Neuronal stem cell (in vitro differentiated cells): ENCODE measurements at regions not wholly inside any gene's neighbourhood (a gene's known extent, or its start where the extent isn't known, plus 50 kb on each side); places are given as distances from the start of the nearest gene placed in this dataset.

Source experiments
- DNase-seq: peaks from one replicate; pipeline ENCODE4 v3.0.0-alpha.2; 2013; ENCODE audit warnings: low spot score
- H2AFZ ChIP-seq: one replicate; pipeline ENCODE4 v1.6.1; 2013; ENCODE audit warnings: mild to moderate bottlenecking, low read length, inconsistent platforms
- H2AK5ac ChIP-seq: 2 replicates; pipeline ENCODE4 v1.6.1; 2013; ENCODE audit warnings: low read depth, mild to moderate bottlenecking, inconsistent platforms, low read length, moderate library complexity, mixed read lengths
- H2BK120ac ChIP-seq: 2 replicates; pipeline ENCODE4 v1.6.1; 2013; ENCODE audit warnings: low read depth, mild to moderate bottlenecking, inconsistent platforms, low read length, moderate library complexity, mixed read lengths
- H2BK12ac ChIP-seq: one replicate; pipeline ENCODE4 v1.6.1; 2013; ENCODE audit warnings: low read length, inconsistent platforms
- H2BK15ac ChIP-seq: 2 replicates; pipeline ENCODE4 v1.6.1; 2013; ENCODE audit warnings: mild to moderate bottlenecking, low read length, inconsistent platforms, mixed read lengths
- H2BK5ac ChIP-seq: one replicate; pipeline ENCODE4 v1.6.1; 2013; ENCODE audit warnings: inconsistent platforms, mild to moderate bottlenecking, low read length, moderate library complexity
- H3K14ac ChIP-seq: one replicate; pipeline ENCODE4 v1.6.1; 2013; ENCODE audit warnings: low read length, inconsistent platforms
- H3K18ac ChIP-seq: 2 replicates; pipeline ENCODE4 v1.6.1; 2013; ENCODE audit warnings: low read length, inconsistent platforms
- H3K23ac ChIP-seq: 2 replicates; pipeline ENCODE4 v1.6.1; 2013; ENCODE audit warnings: low read depth, mild to moderate bottlenecking, mixed read lengths, low read length, inconsistent platforms; ENCODE audit not compliant: poor library complexity
- H3K27ac ChIP-seq: replicated peaks from 3 replicates; pipeline ENCODE4 v1.5.1; 2013; ENCODE audit warnings: low read length, inconsistent platforms
- H3K27me3 ChIP-seq, 3 experiments: 2 replicates each; pipeline ENCODE4 v1.6.1; 2013; ENCODE audit warnings: low read length in 3 of 3, mild to moderate bottlenecking in 2 of 3, inconsistent platforms in 1 of 3, low read depth in 1 of 3, mixed read lengths in 1 of 3, moderate library complexity in 1 of 3; ENCODE audit not compliant: control insufficient read depth in 3 of 3, insufficient read depth in 3 of 3
- H3K36me3 ChIP-seq, 2 donors: replicated peaks in 1 of 2; 2 replicates each; pipeline ENCODE4 v1.6.1; 2013; ENCODE audit warnings: low read length in 2 of 2; ENCODE audit not compliant: control insufficient read depth in 2 of 2, insufficient read depth in 2 of 2
- H3K4ac ChIP-seq: 2 replicates; pipeline ENCODE4 v1.6.1; 2013; ENCODE audit warnings: inconsistent platforms, mild to moderate bottlenecking, low read length, moderate library complexity
- H3K4me1 ChIP-seq, 2 donors: 1 replicate in 1 of 2; 2 replicates in 1 of 2; pipeline ENCODE4 v1.6.1; 2013; ENCODE audit warnings: low read length in 2 of 2, low read depth in 1 of 2; ENCODE audit not compliant: control insufficient read depth in 2 of 2, insufficient read depth in 1 of 2
- H3K4me2 ChIP-seq: one replicate; pipeline ENCODE4 v1.6.1; 2013; ENCODE audit warnings: mild to moderate bottlenecking, low read length, inconsistent platforms; ENCODE audit not compliant: insufficient read depth, poor library complexity, severe bottlenecking
- H3K4me3 ChIP-seq, 2 donors: 2 replicates each; pipeline ENCODE4 v1.5.1; 2013; ENCODE audit warnings: low read length in 2 of 2, mild to moderate bottlenecking in 2 of 2, inconsistent platforms in 1 of 2, moderate library complexity in 1 of 2
- H3K79me1 ChIP-seq: one replicate; pipeline ENCODE4 v1.6.1; 2013; ENCODE audit warnings: low read depth, mild to moderate bottlenecking, inconsistent platforms, low read length, moderate library complexity
- H3K9ac ChIP-seq: one replicate; pipeline ENCODE4 v1.6.1; 2013; ENCODE audit warnings: mild to moderate bottlenecking, low read depth, low read length, inconsistent platforms; ENCODE audit not compliant: poor library complexity
- H3K9me3 ChIP-seq, 2 donors: replicated peaks in 1 of 2; 2 replicates each; pipeline versions ENCODE3 to v1.6.1; 2013; ENCODE audit warnings: low read length in 2 of 2, mild to moderate bottlenecking in 2 of 2, inconsistent platforms in 1 of 2, low read depth in 1 of 2, mixed read lengths in 1 of 2, moderate library complexity in 1 of 2; ENCODE audit not compliant: control insufficient read depth in 2 of 2, insufficient read depth in 1 of 2
- H4K8ac ChIP-seq: one replicate; pipeline ENCODE4 v1.6.1; 2013; ENCODE audit warnings: low read depth, mild to moderate bottlenecking, inconsistent platforms, low read length, moderate library complexity
- H4K91ac ChIP-seq: one replicate; pipeline ENCODE4 v1.6.1; 2013; ENCODE audit warnings: low read length, low read depth, mild to moderate bottlenecking, inconsistent platforms; ENCODE audit not compliant: poor library complexity
- WGBS, 2 donors: extraction: QIAGEN DNeasy Blood & Tissue Kit; methylation state at CpG; one replicate each; pipeline ENCODE4 v1.1.7; 2013; ENCODE audit warnings: missing lambda C conversion rate in 2 of 2, mixed read lengths in 1 of 2; ENCODE audit not compliant: insufficient read length in 2 of 2, insufficient replicate concordance in 1 of 2; ENCODE audit errors: extremely low coverage in 2 of 2; 5-methylcytosine and 5-hydroxymethylcytosine counted together

- Histone ChIP-seq H3K4me3 (no peak overlapping the region), H3K27me3 (no peaks in the 10 kb centered on the region), H3K14ac (no peak overlapping the region), H3K36me3 (no peaks in the 10 kb centered on the region), H3K18ac (no peak overlapping the region), H3K4me2 (no peak overlapping the region), H3K9me3 (peaks cover 0 to 2% of the 10 kb centered on the region in 2 donors), H3K4me1 (no peaks in the 10 kb centered on the region), H4K8ac (no peak overlapping the region), H3K9ac (no peak overlapping the region), H3K23ac (no peak overlapping the region), H2AK5ac (no peak overlapping the region), H2BK12ac (no peak overlapping the region), H3K27ac (no peak overlapping the region), H2BK15ac (no peak overlapping the region), H3K4ac (no peak overlapping the region), H2AFZ (no peak overlapping the region), H4K91ac (no peak overlapping the region), H2BK120ac (no peak overlapping the region), H2BK5ac (no peak overlapping the region), H3K79me1 (no peaks in the 10 kb centered on the region)
- no peak for DNase-seq
- no CpG with 5 or more reads among the region's 1 CpG for WGBS, 2 donors
These were observed 237.2 kb downstream of the FAT4 start for GRCh38 chr4:125551967-125552366.

DNA sequence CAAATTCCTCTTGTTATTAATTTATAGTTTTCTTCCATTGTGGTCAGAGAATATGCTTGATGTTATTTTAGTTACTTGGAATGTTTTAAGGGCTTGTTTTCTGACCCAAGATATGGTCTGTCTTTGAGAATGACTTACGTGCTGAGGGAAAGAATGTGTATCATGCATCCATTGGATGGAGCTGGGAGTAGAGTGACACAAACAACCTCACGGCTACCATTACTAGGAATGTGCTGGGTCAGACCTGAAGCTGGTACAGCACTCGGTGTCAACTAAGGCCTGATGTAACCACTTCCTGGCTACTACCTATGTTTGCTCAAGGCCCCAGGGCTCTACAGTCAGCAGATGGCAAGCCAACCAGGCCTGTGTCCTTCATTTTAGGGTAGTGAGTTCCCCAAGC lies 257.8 kb downstream of the FAT4 start:
- Histone ChIP-seq H2BK12ac (no peak overlapping the region), H3K27ac (no peak overlapping the region), H2BK120ac (no peak overlapping the region), H3K4ac (no peak overlapping the region), H3K79me1 (no peaks in the 10 kb centered on the region), H3K9me3 (no peaks in the 10 kb centered on the region), H3K9ac (no peak overlapping the region), H2AK5ac (no peak overlapping the region), H3K18ac (no peak overlapping the region), H2AFZ (no peak overlapping the region), H3K36me3 (no peaks in the 10 kb centered on the region), H3K27me3 (no peaks in the 10 kb centered on the region), H3K4me3 (no peak overlapping the region), H4K8ac (no peak overlapping the region), H4K91ac (no peak overlapping the region), H3K23ac (no peak overlapping the region), H3K4me2 (no peak overlapping the region), H2BK15ac (no peak overlapping the region), H3K4me1 (no peaks in the 10 kb centered on the region), H2BK5ac (no peak overlapping the region), H3K14ac (no peak overlapping the region)
- DNase-seq, result no peak
- WGBS, 2 donors, result no CpG with 5 or more reads among the region's 3 CpGs

- no peak overlapping the region for H3K27ac ChIP-seq
- no peak overlapping the region for H3K4me3 ChIP-seq
- no peak overlapping the region for H3K4ac ChIP-seq
These were observed 258.6 kb downstream of the FAT4 start for GRCh38 chr4:125573368-125573767.

GRCh38 chr4:125573786-125574185 lies 259.0 kb downstream of the FAT4 start:
- no CpG with 5 or more reads among the region's 1 CpG for WGBS, 2 donors
- no peaks in the 10 kb centered on the region for H3K79me1 ChIP-seq
- DNase-seq, result no peak

More at GRCh38 chr4:125573368-125573767, 258.6 kb downstream of the FAT4 start:
- Histone ChIP-seq H2AFZ (no peak overlapping the region), H2AK5ac (no peak overlapping the region), H2BK120ac (no peak overlapping the region), H4K91ac (no peak overlapping the region), H3K14ac (no peak overlapping the region), H3K9me3 (no peaks in the 10 kb centered on the region), H2BK12ac (no peak overlapping the region), H3K4me2 (no peak overlapping the region), H3K23ac (no peak overlapping the region), H3K36me3 (no peaks in the 10 kb centered on the region), H2BK5ac (no peak overlapping the region), H3K4me1 (no peaks in the 10 kb centered on the region), H4K8ac (no peak overlapping the region), H3K27me3 (no peaks in the 10 kb centered on the region), H3K18ac (no peak overlapping the region), H3K79me1 (no peaks in the 10 kb centered on the region), H2BK15ac (no peak overlapping the region), H3K9ac (no peak overlapping the region)
- WGBS, 2 donors, result no CpG with 5 or more reads among the region's 3 CpGs
- DNase-seq, result no peak

More at GRCh38 chr4:125573786-125574185, 259.0 kb downstream of the FAT4 start:
- H4K91ac ChIP-seq, result no peak overlapping the region
- H2BK120ac ChIP-seq, result no peak overlapping the region
- H4K8ac ChIP-seq, result no peak overlapping the region
- H3K4ac ChIP-seq, result no peak overlapping the region
- no peak overlapping the region for H3K18ac ChIP-seq
- H2BK12ac ChIP-seq, result no peak overlapping the region
- no peak overlapping the region for H2AFZ ChIP-seq
- H3K9me3 ChIP-seq, result no peaks in the 10 kb centered on the region
- no peak overlapping the region for H3K4me3 ChIP-seq
- H2BK15ac ChIP-seq, result no peak overlapping the region
- no peaks in the 10 kb centered on the region for H3K4me1 ChIP-seq
- H3K27me3 ChIP-seq, result no peaks in the 10 kb centered on the region
- no peak overlapping the region for H3K9ac ChIP-seq
- H3K23ac ChIP-seq, result no peak overlapping the region
- H3K27ac ChIP-seq, result no peak overlapping the region
- no peak overlapping the region for H3K14ac ChIP-seq
- H2BK5ac ChIP-seq, result no peak overlapping the region
- H3K4me2 ChIP-seq, result no peak overlapping the region
- no peaks in the 10 kb centered on the region for H3K36me3 ChIP-seq
- H2AK5ac ChIP-seq, result no peak overlapping the region
